ENCODE measurements at regions not wholly inside any gene's neighbourhood (a gene's known extent, or its start where the extent isn't known, plus 50 kb on each side); places are given as distances from the start of the nearest gene placed in this dataset.

- Histone ChIP-seq H3K79me1 (ENCODE audit: low read depth, low read length) (no peaks in the 10 kb centered on the region), H3K23ac (ENCODE audit: insufficient read length) (no peak overlapping the region), H3K23me2 (ENCODE audit: low read depth, low read length) (no peaks in the 10 kb centered on the region), H2AFZ (ENCODE audit: low read length) (no peak overlapping the region), H3K4ac (replicated peaks; ENCODE audit: insufficient read length, low read depth, low read length) (no peak overlapping the region), H2BK12ac (ENCODE audit: low read depth, low read length) (no peak overlapping the region), H3K27me3 (replicated peaks in 1 of 4; ENCODE audit: control insufficient read depth in 3 of 4, extremely low read depth in 1 of 4, insufficient read depth in 3 of 4, low read length in 3 of 4) (no peaks in the 10 kb centered on the region), H2BK15ac (ENCODE audit: low read length) (no peak overlapping the region), H2BK5ac (ENCODE audit: low read depth, low read length) (no peak overlapping the region), H3K79me2 (ENCODE audit: control insufficient read depth in 1 of 2, insufficient read depth in 2 of 2, low read length in 2 of 2) (no peaks in the 10 kb centered on the region), H2BK120ac (replicated peaks; ENCODE audit: low read depth, low read length) (no peak overlapping the region), H3K18ac (ENCODE audit: extremely low read depth, low read length) (no peak overlapping the region), H3K9me3 (ENCODE audit: insufficient read depth in 2 of 2, low read depth in 1 of 2, low read length in 1 of 2) (no peaks in the 10 kb centered on the region), H3K4me3 (ENCODE audit: extremely low read depth in 1 of 4, insufficient read depth in 2 of 4, low read depth in 3 of 4, low read length in 4 of 4) (no peak overlapping the region), H3K4me2 (ENCODE audit: insufficient read depth in 1 of 2, low read depth in 2 of 2, low read length in 2 of 2) (no peak overlapping the region), H3K14ac (ENCODE audit: insufficient read length) (no peak overlapping the region), H4K5ac (ENCODE audit: insufficient read length, low read depth, low read length) (no peak overlapping the region), H4K20me1 (replicated peaks in 1 of 2; ENCODE audit: control insufficient read depth in 1 of 2, insufficient read depth in 2 of 2, low read length in 2 of 2) (no peaks in the 10 kb centered on the region), H4K91ac (replicated peaks; ENCODE audit: insufficient read length, low read length) (no peak overlapping the region), H3K56ac (replicated peaks; ENCODE audit: insufficient read length, low read depth, low read length) (no peak overlapping the region), H2BK20ac (ENCODE audit: low read length) (no peak overlapping the region), H3K36me3 (ENCODE audit: control insufficient read depth in 2 of 4, insufficient read depth in 4 of 4, low read length in 3 of 4) (no peaks in the 10 kb centered on the region), H2AK5ac (ENCODE audit: low read depth, low read length) (no peak overlapping the region), H3K9ac (replicated peaks in 1 of 4; ENCODE audit: extremely low read depth in 1 of 4, low read depth in 3 of 4, low read length in 3 of 4) (no peak overlapping the region), H4K8ac (ENCODE audit: extremely low read depth, insufficient read depth, low read length) (no peak overlapping the region), H3K27ac (ENCODE audit: low read depth, low read length) (no peak overlapping the region), H3K4me1 (replicated peaks in 1 of 4; ENCODE audit: control insufficient read depth in 3 of 4, insufficient read depth in 4 of 4, low read length in 3 of 4) (no peaks in the 10 kb centered on the region)
- FAIRE-seq (no peak), DNase-seq (ENCODE audit: low read depth in 1 of 2, low spot score in 2 of 2) (no peak)
- ChIA-PET CTCF (ENCODE audit: partially characterized antibody) (interaction anchor here (0.7 to 0.9 kb wide), 2 partner anchors 218 to 508 kb away, joined by 3 read pairs; no protein-coding TSS in a partner anchor), POLR2A (ENCODE audit: partially characterized antibody) (no interaction called here)
- no peak for TF ChIP-seq EP300 (IDR thresholded peaks at IDR 0.05; ENCODE audit: borderline replicate concordance in 1 of 2, low read depth in 2 of 2, low read length in 2 of 2)
- no peak for TF ChIP-seq HDAC2 (IDR thresholded peaks at IDR 0.05; ENCODE audit: borderline replicate concordance in 1 of 2, low read depth in 2 of 2, low read length in 2 of 2)
- TF ChIP-seq NANOG (IDR thresholded peaks at IDR 0.05; ENCODE audit: insufficient read depth, low read depth, low read length, poor library complexity, severe bottlenecking), result no peak
- TF ChIP-seq CREB1 (IDR thresholded peaks at IDR 0.05), result no peak
- no peak for TF ChIP-seq SP2 (IDR thresholded peaks at IDR 0.05; ENCODE audit: low read length)
- TF ChIP-seq RXRA (IDR thresholded peaks at IDR 0.05; ENCODE audit: insufficient read depth, low read depth, low read length), result no peak
Observed at GRCh38 chr1:55970526-55971110, 608.7 kb downstream of the PLPP3 start.
